Vagina (tissue), 2 donors: ENCODE measurements at regions not wholly inside any gene's neighbourhood (a gene's known extent, or its start where the extent isn't known, plus 50 kb on each side); places are given as distances from the start of the nearest gene placed in this dataset.

Source experiments
- DNase-seq, 2 donors: peaks; one replicate each; pipeline ENCODE4 v3.0.0-alpha.2; 2017; ENCODE audit errors: extremely low spot score in 2 of 2
- H3K27ac ChIP-seq: fragments of 200-600 bp; sonication (generic); one replicate; pipeline ENCODE4 v1.5.1; 2019
- H3K27me3 ChIP-seq: fragments of 200-600 bp; sonication (generic); one replicate; pipeline ENCODE4 v1.5.1; 2019
- H3K36me3 ChIP-seq, 2 donors: fragments of 200-600 bp; sonication (generic); one replicate each; pipeline ENCODE4 v1.5.1; 2017 to 2019
- H3K4me1 ChIP-seq: fragments of 200-600 bp; sonication (generic); one replicate; pipeline ENCODE4 v1.5.1; 2019
- H3K4me3 ChIP-seq, 2 donors: fragments of 200-600 bp; sonication (generic); 1 replicate in 1 of 2; 2 replicates in 1 of 2; pipeline ENCODE4 v1.5.1; 2016 to 2019
- H3K9me3 ChIP-seq: fragments of 200-600 bp; sonication (generic); one replicate; pipeline ENCODE4 v1.5.1; 2019
- POLR2A ChIP-seq, 2 donors: fragments of 450-650 bp; IDR thresholded peaks; one replicate each; pipeline ENCODE4 v1.6.1; 2017; ENCODE audit warnings: antibody characterized with exemption in 2 of 2, mild to moderate bottlenecking in 2 of 2, moderate library complexity in 2 of 2
- POLR2AphosphoS5 ChIP-seq, 2 donors: sonication (generic); formaldehyde crosslinking; IDR thresholded peaks; one replicate each; pipeline ENCODE4 v1.9.0; 2017; ENCODE audit warnings: antibody characterized with exemption in 2 of 2, mild to moderate bottlenecking in 2 of 2, low read depth in 1 of 2; ENCODE audit not compliant: insufficient read depth in 1 of 2
- intact Hi-C: fragments of 100-400 bp; cut with DNase I; formaldehyde crosslinking; loops from one replicate; pipeline ENCODE4 v1.15.1; 2023
- TF ChIP-seq, protein P1 (sequence below), 3 experiments: fragments of 450-650 bp in 2 of 3; fragments of 200-600 bp in 1 of 3; sonication (generic) in 1 of 3; IDR thresholded peaks; one replicate each; pipeline ENCODE4 v1.5.1; 2017 to 2019; ENCODE audit warnings: antibody characterized with exemption in 3 of 3, mild to moderate bottlenecking in 2 of 3, moderate library complexity in 2 of 3

DNA sequence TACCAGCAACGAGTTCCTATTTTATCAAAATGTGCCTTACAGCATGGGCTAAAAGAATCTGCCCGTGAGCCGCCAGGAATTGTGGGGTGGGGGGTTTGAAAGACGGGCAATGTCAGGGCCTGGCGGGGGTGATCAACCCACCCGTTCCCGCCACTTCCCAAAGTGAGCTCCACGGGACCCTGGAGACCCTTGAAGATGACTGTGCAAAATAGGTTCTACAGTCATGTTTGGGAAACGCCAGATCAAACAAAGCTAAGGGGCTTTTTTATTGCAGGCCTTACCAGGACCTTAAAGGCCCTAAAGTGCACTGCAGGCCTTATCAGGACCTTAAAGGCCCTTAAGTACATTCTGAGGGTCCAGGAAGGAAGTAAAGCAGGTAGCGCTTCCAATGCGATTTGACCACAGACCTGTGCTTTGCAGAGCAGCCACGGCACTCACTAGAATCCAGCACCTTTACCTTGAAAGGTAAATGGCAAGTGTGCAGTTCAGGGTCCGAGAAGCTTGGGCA is 404.1 kb downstream of the SHANK2 start:
- Histone ChIP-seq H3K9me3 (no peaks in the 10 kb centered on the region), H3K27me3 (no peaks in the 10 kb centered on the region), H3K36me3 (no peaks in the 10 kb centered on the region), H3K27ac (no peak overlapping the region), H3K4me3 (no peak overlapping the region), H3K4me1 (no peaks in the 10 kb centered on the region)
- DNase-seq: no peak
- TF ChIP-seq POLR2AphosphoS5 (IDR thresholded peaks at IDR 0.05; ENCODE audit: insufficient read depth in 1 of 2, low read depth in 1 of 2) (no peak), POLR2A (IDR thresholded peaks at IDR 0.05) (no peak)
- TF ChIP-seq, protein P1, sequence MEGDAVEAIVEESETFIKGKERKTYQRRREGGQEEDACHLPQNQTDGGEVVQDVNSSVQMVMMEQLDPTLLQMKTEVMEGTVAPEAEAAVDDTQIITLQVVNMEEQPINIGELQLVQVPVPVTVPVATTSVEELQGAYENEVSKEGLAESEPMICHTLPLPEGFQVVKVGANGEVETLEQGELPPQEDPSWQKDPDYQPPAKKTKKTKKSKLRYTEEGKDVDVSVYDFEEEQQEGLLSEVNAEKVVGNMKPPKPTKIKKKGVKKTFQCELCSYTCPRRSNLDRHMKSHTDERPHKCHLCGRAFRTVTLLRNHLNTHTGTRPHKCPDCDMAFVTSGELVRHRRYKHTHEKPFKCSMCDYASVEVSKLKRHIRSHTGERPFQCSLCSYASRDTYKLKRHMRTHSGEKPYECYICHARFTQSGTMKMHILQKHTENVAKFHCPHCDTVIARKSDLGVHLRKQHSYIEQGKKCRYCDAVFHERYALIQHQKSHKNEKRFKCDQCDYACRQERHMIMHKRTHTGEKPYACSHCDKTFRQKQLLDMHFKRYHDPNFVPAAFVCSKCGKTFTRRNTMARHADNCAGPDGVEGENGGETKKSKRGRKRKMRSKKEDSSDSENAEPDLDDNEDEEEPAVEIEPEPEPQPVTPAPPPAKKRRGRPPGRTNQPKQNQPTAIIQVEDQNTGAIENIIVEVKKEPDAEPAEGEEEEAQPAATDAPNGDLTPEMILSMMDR (IDR thresholded peaks at IDR 0.05): no peak
- intact Hi-C loops: no loop called here

DNA sequence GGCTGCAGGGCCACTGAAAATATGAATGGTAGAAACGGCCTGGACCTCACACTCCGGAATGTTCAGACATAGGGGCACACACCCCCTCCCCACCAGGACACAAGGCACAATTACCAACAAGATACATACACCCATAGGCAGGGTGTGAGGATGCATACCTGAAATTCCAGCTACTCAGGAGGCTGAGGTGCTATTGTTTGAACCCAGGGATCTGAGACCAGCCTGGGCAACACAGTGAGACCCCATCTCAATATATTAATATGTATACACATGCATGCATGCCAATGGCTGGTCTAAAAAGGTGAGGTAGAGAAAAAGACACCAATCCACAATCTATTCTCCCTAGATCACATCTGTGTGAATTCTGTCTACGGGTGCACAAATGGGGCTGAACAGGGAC is 403.3 kb downstream of the SHANK2 start:
- no peaks in the 10 kb centered on the region for H3K9me3 ChIP-seq
- no peak for DNase-seq
- intact Hi-C loops: no loop called here
- no peaks in the 10 kb centered on the region for H3K27me3 ChIP-seq
- H3K27ac ChIP-seq: no peak overlapping the region
- TF ChIP-seq POLR2AphosphoS5 (IDR thresholded peaks at IDR 0.05; ENCODE audit: insufficient read depth in 1 of 2, low read depth in 1 of 2): no peak
- TF ChIP-seq POLR2A (IDR thresholded peaks at IDR 0.05): no peak
- TF ChIP-seq, protein P1 (IDR thresholded peaks at IDR 0.05): no peak
- H3K4me1 ChIP-seq: no peaks in the 10 kb centered on the region
- H3K4me3 ChIP-seq: no peak overlapping the region
- H3K36me3 ChIP-seq: no peaks in the 10 kb centered on the region

DNA sequence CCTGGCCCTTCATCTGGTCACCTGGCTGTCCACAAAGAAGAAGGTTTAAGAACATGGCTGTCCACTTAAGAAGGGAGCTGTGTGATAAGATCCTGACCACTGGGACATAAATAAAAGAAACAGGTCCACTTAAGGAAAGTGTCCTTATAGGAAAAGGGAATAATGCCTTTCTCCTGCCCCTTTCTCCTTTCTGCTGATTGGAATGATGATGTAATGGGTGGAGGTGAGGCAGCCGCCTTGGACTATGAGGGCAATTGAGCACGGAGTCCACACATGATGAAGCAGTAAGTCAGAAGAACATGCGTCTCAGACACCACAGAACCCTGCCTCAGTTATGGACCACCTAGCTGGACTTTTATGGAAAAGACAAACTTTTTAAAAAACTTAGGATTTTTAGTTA is 401.1 kb downstream of the SHANK2 start:
- intact Hi-C loops: no loop called here
- Histone ChIP-seq H3K4me1 (no peaks in the 10 kb centered on the region), H3K36me3 (no peaks in the 10 kb centered on the region), H3K27me3 (no peaks in the 10 kb centered on the region), H3K9me3 (no peaks in the 10 kb centered on the region), H3K4me3 (no peak overlapping the region), H3K27ac (no peak overlapping the region)
- DNase-seq: no peak
- TF ChIP-seq POLR2AphosphoS5 (IDR thresholded peaks at IDR 0.05; ENCODE audit: insufficient read depth in 1 of 2, low read depth in 1 of 2) (no peak), POLR2A (IDR thresholded peaks at IDR 0.05) (no peak)
- TF ChIP-seq, protein P1 (IDR thresholded peaks at IDR 0.05): no peak

DNA sequence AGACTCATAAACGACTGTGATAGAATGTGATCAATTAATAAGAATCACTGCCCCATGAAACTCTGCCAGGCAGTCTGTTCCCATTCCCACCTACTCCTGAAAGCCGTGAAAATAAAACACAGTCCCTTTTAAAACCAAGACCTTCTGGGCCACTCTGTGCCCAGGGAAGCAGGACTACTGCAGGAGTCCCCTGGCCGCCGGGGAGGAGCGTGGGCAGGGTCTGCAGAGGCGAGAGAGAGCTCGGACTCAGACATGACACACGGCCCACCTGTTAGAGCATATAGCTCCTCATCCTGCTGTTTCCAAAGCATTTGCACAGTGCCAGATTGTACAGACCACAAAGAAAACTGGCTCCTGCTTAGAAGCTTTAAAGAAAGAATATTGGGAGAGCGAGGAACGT is 400.5 kb downstream of the SHANK2 start:
- intact Hi-C loops: no loop called here
- no peak for DNase-seq
- Histone ChIP-seq H3K36me3 (no peaks in the 10 kb centered on the region), H3K27ac (no peak overlapping the region), H3K9me3 (no peaks in the 10 kb centered on the region), H3K27me3 (no peaks in the 10 kb centered on the region), H3K4me3 (no peak overlapping the region), H3K4me1 (no peaks in the 10 kb centered on the region)
- no peak for TF ChIP-seq POLR2A (IDR thresholded peaks at IDR 0.05)
- TF ChIP-seq POLR2AphosphoS5 (IDR thresholded peaks at IDR 0.05; ENCODE audit: insufficient read depth in 1 of 2, low read depth in 1 of 2): no peak
- TF ChIP-seq, protein P1 (IDR thresholded peaks at IDR 0.05): no peak

DNA sequence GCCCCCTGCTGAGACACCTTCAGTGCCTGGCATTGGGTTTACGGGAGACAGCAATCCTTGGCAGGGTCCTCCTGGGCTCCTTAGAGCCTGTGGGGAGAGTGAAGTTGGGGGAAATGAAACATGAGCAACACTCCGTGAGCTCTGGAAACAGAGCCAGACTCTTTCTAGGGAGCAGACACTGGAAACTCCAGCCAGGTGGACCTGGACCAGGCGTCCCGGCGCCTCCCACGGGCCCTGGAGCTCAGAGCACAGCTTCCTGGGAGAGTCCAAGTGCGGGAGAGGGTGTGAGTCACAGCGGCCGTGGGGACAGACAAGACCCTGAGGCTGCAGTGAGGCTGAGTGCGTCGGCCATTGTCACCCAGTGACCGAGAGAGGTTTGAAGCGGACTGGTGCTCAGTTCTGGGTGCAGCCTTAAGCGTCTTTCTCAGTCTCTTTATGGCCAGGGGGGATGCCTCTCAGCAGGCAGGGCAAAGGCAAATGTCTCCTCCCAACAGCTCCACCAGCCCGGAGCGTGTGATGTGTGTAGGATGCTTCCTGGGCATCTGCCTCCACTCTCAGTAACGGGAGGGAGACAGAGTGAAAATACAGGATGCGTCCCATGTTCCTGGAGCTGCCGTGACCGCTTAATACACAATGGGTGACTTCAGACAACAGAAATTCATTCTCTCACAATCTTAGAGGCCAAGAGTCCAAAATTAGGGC is 399.2 kb downstream of the SHANK2 start:
- no peaks in the 10 kb centered on the region for H3K4me1 ChIP-seq
- intact Hi-C loops: no loop called here
- TF ChIP-seq POLR2A (IDR thresholded peaks at IDR 0.05) (no peak), POLR2AphosphoS5 (IDR thresholded peaks at IDR 0.05; ENCODE audit: insufficient read depth in 1 of 2, low read depth in 1 of 2) (no peak)
- TF ChIP-seq, protein P1 (IDR thresholded peaks at IDR 0.05): no peak
- no peak for DNase-seq
- no peaks in the 10 kb centered on the region for H3K36me3 ChIP-seq
- no peak overlapping the region for H3K4me3 ChIP-seq
- H3K9me3 ChIP-seq: no peaks in the 10 kb centered on the region
- no peaks in the 10 kb centered on the region for H3K27me3 ChIP-seq
- no peak overlapping the region for H3K27ac ChIP-seq
